ENCODE measurements at regions not wholly inside any gene's neighbourhood (a gene's known extent, or its start where the extent isn't known, plus 50 kb on each side); places are given as distances from the start of the nearest gene placed in this dataset.

DNA sequence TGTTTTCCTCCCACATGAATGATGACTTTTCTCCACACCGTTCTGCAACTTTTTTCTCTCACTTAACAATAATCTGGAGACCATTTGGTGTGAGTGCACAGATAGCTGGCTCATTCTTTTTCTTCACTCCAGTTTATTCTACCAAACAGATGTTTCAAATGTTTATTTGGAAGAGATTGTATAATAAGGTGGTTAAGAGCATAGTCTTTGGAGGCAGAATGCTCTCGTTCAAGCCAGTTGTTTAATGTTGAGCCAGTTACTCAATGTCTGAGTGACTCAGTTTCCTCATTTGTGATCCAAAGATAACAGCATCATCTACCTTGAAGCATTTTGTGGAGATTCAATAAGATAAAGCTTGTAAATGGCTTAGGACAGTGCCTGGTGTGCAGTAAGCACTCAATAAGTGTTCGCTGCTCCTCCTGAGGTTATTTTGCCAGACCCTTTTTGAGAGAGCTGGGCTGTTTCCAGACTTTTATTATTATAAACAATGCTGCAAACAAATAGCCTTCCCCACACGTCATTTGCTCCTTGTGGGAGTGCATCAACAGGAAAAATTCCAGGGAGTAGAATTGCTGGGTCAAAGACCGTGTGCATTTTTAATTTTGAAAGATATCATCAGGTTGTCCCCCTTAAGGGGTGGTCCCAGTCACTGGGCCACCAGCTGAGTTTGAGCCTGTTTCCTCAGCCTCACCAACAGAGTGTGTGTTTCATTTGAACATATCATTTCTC, 70.6 kb downstream of the VEGFA start:
- Histone ChIP-seq H3K4me3 (ENCODE audit: low read length) (no peak overlapping the region), H3K4me1 (ENCODE audit: insufficient read depth, low read length) (peaks cover 14% of the 10 kb centered on the region), H3K9me3 (ENCODE audit: low read length) (no peaks in the 10 kb centered on the region), H2AFZ (ENCODE audit: low read length) (no peak overlapping the region), H3K27ac (ENCODE audit: low read length) (no peak overlapping the region), H3K9me2 (replicated peaks; ENCODE audit: low read length) (no peaks in the 10 kb centered on the region), H3F3A (ENCODE audit: low read length, unreplicated experiment) (no peaks in the 10 kb centered on the region), H3K36me3 (ENCODE audit: low read depth, low read length) (no peaks in the 10 kb centered on the region), H3K79me2 (ENCODE audit: low read length) (no peaks in the 10 kb centered on the region), H4K20me1 (ENCODE audit: low read length) (no peaks in the 10 kb centered on the region), H3K27me3 (ENCODE audit: low read length) (no peaks in the 10 kb centered on the region), H3K9ac (ENCODE audit: low read length) (no peak overlapping the region), H3K4me2 (ENCODE audit: low read length) (no peak overlapping the region)
- POLR2A ChIA-PET (ENCODE audit: unreplicated experiment), result no interaction called here
- TF ChIP-seq EZH2 (IDR thresholded peaks at IDR 0.05; ENCODE audit: low read length, unreplicated experiment), result no peak
- TF ChIP-seq CTCF (conservative IDR thresholded peaks at IDR 0.05; ENCODE audit: low read depth, low read length), result no peak
- TF ChIP-seq EZH2phosphoT487 (IDR thresholded peaks at IDR 0.05; ENCODE audit: borderline replicate concordance, low read length), result no peak
- no peak for ATAC-seq
- intact Hi-C loops (cut with micrococcal nuclease), result no loop called here
- BruUV-seq (replicated peaks), result no TSS peak
- CTCF ChIA-PET, result no interaction called here
- no peak for DNase-seq

DNA sequence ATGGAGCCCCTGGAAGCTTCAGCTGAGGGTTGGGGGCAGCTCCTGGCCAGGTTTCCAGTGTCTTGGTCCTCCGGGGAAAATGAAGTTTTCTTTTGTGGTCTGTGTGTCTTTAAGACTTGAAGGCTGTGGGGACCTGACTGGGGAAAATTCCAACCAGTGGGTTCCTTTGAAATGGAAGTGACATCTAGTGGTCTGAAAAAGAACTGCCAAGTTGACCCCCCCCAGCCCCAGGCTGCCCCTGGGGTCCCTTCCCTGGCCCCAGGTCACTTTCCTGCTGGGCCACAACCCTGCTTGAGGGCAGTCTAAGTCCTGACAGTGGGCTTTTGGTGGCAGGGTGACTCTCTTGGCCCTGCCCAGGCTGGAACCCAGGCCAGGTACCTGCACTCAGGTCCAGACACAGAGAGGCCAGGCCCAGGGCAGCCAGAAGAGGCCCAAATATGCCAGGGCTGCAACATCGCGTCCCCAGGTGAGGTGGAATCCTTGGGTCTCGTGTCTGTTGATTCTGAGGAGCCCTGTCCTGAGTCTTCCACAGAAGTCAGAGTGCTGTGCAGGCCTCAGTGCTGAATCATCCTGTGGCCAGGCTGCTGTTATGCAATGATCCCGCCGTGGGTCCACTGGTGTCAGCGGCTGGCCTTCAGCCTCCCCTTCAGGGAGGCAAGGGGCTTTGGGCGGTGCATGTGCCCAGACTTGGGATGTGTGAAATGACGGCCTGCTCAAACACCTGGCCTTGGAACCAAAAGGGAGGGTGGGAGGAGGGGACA, 68.4 kb downstream of the VEGFA start:
- no peak overlapping the region for H3K9ac ChIP-seq (ENCODE audit: low read length)
- intact Hi-C loops (cut with micrococcal nuclease), result no loop called here
- no peaks in the 10 kb centered on the region for H3K9me2 ChIP-seq (replicated peaks; ENCODE audit: low read length)
- ATAC-seq, result peak; percentile 67
- H3K9me3 ChIP-seq (ENCODE audit: low read length), result no peaks in the 10 kb centered on the region
- no peaks in the 10 kb centered on the region for H3K79me2 ChIP-seq (ENCODE audit: low read length)
- ChIA-PET POLR2A (ENCODE audit: unreplicated experiment) (no interaction called here), CTCF (no interaction called here)
- H3K4me1 ChIP-seq (ENCODE audit: insufficient read depth, low read length), result peaks cover 10% of the 10 kb centered on the region; the same call in 1 of the 2 replicates
- H3K36me3 ChIP-seq (ENCODE audit: low read depth, low read length), result no peaks in the 10 kb centered on the region
- peak; percentile 45 for DNase-seq
- H3K27ac ChIP-seq (ENCODE audit: low read length), result no peak overlapping the region
- H3F3A ChIP-seq (ENCODE audit: low read length, unreplicated experiment), result no peaks in the 10 kb centered on the region
- 0 out of 2 replicates have a peak overlapping the region, but pooled peaks have one; percentile 4 for H3K4me2 ChIP-seq (ENCODE audit: low read length)
- no TSS peak for BruUV-seq (replicated peaks)
- H3K27me3 ChIP-seq (ENCODE audit: low read length), result no peaks in the 10 kb centered on the region
- no peak overlapping the region for H2AFZ ChIP-seq (ENCODE audit: low read length)
- TF ChIP-seq EZH2phosphoT487 (IDR thresholded peaks at IDR 0.05; ENCODE audit: borderline replicate concordance, low read length) (no peak), CTCF (conservative IDR thresholded peaks at IDR 0.05; ENCODE audit: low read depth, low read length) (peak; percentile 65)
- no peak overlapping the region for H3K4me3 ChIP-seq (ENCODE audit: low read length)
- no peaks in the 10 kb centered on the region for H4K20me1 ChIP-seq (ENCODE audit: low read length)

- POLR2A ChIA-PET (ENCODE audit: unreplicated experiment), result no interaction called here
Observed at GRCh38 chr6:43837507-43837906, 67.5 kb downstream of the VEGFA start.

More at GRCh38 chr6:43837507-43837906, 67.5 kb downstream of the VEGFA start:
- DNase-seq (no peak), ATAC-seq (no peak)
- no peaks in the 10 kb centered on the region for H3K79me2 ChIP-seq (ENCODE audit: low read length)
- H3K4me3 ChIP-seq (ENCODE audit: low read length), result no peak overlapping the region
- H3K27me3 ChIP-seq (ENCODE audit: low read length), result no peaks in the 10 kb centered on the region
- CTCF ChIA-PET, result no interaction called here
- H3K9me2 ChIP-seq (replicated peaks; ENCODE audit: low read length), result no peaks in the 10 kb centered on the region
- H3F3A ChIP-seq (ENCODE audit: low read length, unreplicated experiment), result no peaks in the 10 kb centered on the region
- no peaks in the 10 kb centered on the region for H4K20me1 ChIP-seq (ENCODE audit: low read length)
- BruUV-seq (replicated peaks), result no TSS peak
- no peak overlapping the region for H3K9ac ChIP-seq (ENCODE audit: low read length)
- no peaks in the 10 kb centered on the region for H3K36me3 ChIP-seq (ENCODE audit: low read depth, low read length)
- no peak for TF ChIP-seq EZH2 (IDR thresholded peaks at IDR 0.05; ENCODE audit: low read length, unreplicated experiment)
- TF ChIP-seq EZH2phosphoT487 (IDR thresholded peaks at IDR 0.05; ENCODE audit: borderline replicate concordance, low read length), result no peak
- no peak for TF ChIP-seq CTCF (conservative IDR thresholded peaks at IDR 0.05; ENCODE audit: low read depth, low read length)
- no peaks in the 10 kb centered on the region for H3K9me3 ChIP-seq (ENCODE audit: low read length)
- intact Hi-C loops (cut with micrococcal nuclease), result no loop called here
- no peak overlapping the region for H3K4me2 ChIP-seq (ENCODE audit: low read length)
- H2AFZ ChIP-seq (ENCODE audit: low read length), result no peak overlapping the region
- no peak overlapping the region for H3K27ac ChIP-seq (ENCODE audit: low read length)
- H3K4me1 ChIP-seq (ENCODE audit: insufficient read depth, low read length), result peaks cover 10% of the 10 kb centered on the region; the same call in 1 of the 2 replicates
